HG03045 (cell line): ENCODE measurements at regions not wholly inside any gene's neighbourhood (a gene's known extent, or its start where the extent isn't known, plus 50 kb on each side); places are given as distances from the start of the nearest gene placed in this dataset.
"Not testable (repeated sequence)": the region's sequence is repeated elsewhere in the genome, so short reads cannot be mapped to it uniquely, and the experiment has no call there.

Experiments used
- ATAC-seq: cut with Tn5 transposase; IDR thresholded peaks from one replicate; pipeline ENCODE4 v1.9.1; 2021; ENCODE audit warnings: mild to moderate bottlenecking, moderate library complexity; ENCODE audit not compliant: unreplicated experiment

- no peak for ATAC-seq
Measured at GRCh38 chr14:105883066-105884005, 357.0 kb downstream of the TMEM121 start.

GRCh38 chr14:105884192-105884807, 357.9 kb downstream of the TMEM121 start:
- not testable (repeated sequence) for ATAC-seq

GRCh38 chr14:105884808-105885281, 358.5 kb downstream of the TMEM121 start:
- no peak for ATAC-seq

GRCh38 chr14:105885561-105886320, 359.4 kb downstream of the TMEM121 start:
- ATAC-seq: no peak

GRCh38 chr14:105886791-105887191, 360.4 kb downstream of the TMEM121 start:
- not testable (repeated sequence) for ATAC-seq

- ATAC-seq: no peak
Measured at GRCh38 chr14:105887692-105888091, 361.3 kb downstream of the TMEM121 start.

- no peak for ATAC-seq
Measured at GRCh38 chr14:105888151-105888550, 361.8 kb downstream of the TMEM121 start.

- no peak for ATAC-seq
Measured at GRCh38 chr14:105888784-105889665, 362.6 kb downstream of the TMEM121 start.

- no peak for ATAC-seq
Measured at GRCh38 chr14:105889666-105890473, 363.5 kb downstream of the TMEM121 start.

- ATAC-seq: no peak
Measured at GRCh38 chr14:105890474-105891220, 364.3 kb downstream of the TMEM121 start.

- no peak for ATAC-seq
Measured at GRCh38 chr14:105891221-105891602, 364.8 kb downstream of the TMEM121 start.

GRCh38 chr14:105891631-105892452, 365.5 kb downstream of the TMEM121 start:
- no peak for ATAC-seq

- not testable (repeated sequence) for ATAC-seq
Measured at GRCh38 chr14:105892453-105893441, 366.4 kb downstream of the TMEM121 start.

- ATAC-seq: not testable (repeated sequence)
Measured at GRCh38 chr14:105893686-105894085, 367.3 kb downstream of the TMEM121 start.

- no peak for ATAC-seq
Measured at GRCh38 chr14:105894125-105894977, 368.0 kb downstream of the TMEM121 start.
